BLaER1 treated with 17β-estradiol and CSF1 and Interleukin-3, amounts not matched to agents 10 nM and 100 nM (cell line): ENCODE measurements at regions not wholly inside any gene's neighbourhood (a gene's known extent, or its start where the extent isn't known, plus 50 kb on each side); places are given as distances from the start of the nearest gene placed in this dataset.

ENCODE experiments used
- H3K27ac ChIP-seq, 11 experiments: shearing (Covaris generic); formaldehyde crosslinking; 2 replicates each; pipeline ENCODE4 v1.8.1; 2022
- H3K27me3 ChIP-seq, 11 experiments: shearing (Covaris generic); formaldehyde crosslinking; 2 replicates each; pipeline ENCODE4 v1.8.1; 2022
- H3K36me3 ChIP-seq, 11 experiments: shearing (Covaris generic); formaldehyde crosslinking; 2 replicates each; pipeline ENCODE4 v1.8.1; 2022
- H3K4me1 ChIP-seq, 10 experiments: shearing (Covaris generic); formaldehyde crosslinking; 2 replicates each; pipeline ENCODE4 v1.8.1; 2022
- H3K4me2 ChIP-seq, 11 experiments: shearing (Covaris generic); formaldehyde crosslinking; 2 replicates each; pipeline ENCODE4 v1.8.1; 2022
- H3K4me3 ChIP-seq, 10 experiments: shearing (Covaris generic); formaldehyde crosslinking; 2 replicates each; pipeline ENCODE4 v1.8.1; 2022
- H3K9ac ChIP-seq, 11 experiments: shearing (Covaris generic); formaldehyde crosslinking; 2 replicates each; pipeline ENCODE4 v1.8.1; 2022
- H3K9me3 ChIP-seq, 11 experiments: shearing (Covaris generic); formaldehyde crosslinking; replicated peaks in 1 of 11; 2 replicates each; pipeline ENCODE4 v1.8.1; 2022
- H4K20me1 ChIP-seq, 11 experiments: shearing (Covaris generic); formaldehyde crosslinking; 2 replicates each; pipeline ENCODE4 v1.8.1; 2022
- Cebpa-rat ChIP-seq, 11 experiments: shearing (Covaris generic); IDR thresholded peaks; 2 replicates each; pipeline ENCODE4 v1.8.1; 2022

DNA sequence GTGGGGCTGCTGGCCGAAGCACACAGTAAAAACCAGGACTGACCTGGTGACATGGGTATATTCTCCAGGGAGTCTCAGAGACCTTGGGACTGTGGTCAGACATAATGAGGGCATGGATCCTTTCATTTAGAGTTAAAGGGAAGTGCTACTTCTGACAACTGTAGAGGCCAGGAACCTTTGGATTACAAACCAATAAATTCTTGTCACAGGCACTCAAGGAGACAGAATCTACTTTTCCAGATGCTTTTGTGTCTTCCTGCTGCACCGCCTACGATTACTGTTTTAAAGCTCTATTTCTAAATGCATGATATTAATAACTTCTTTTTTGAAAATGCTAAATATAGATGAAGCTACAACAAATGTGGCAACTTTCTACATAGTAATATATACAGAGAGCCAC, 106.5 kb upstream of the LPAR1 start:
- no peak overlapping the region for H3K4me3 ChIP-seq
- no peak for TF ChIP-seq Cebpa-rat (IDR thresholded peaks at IDR 0.05)

DNA sequence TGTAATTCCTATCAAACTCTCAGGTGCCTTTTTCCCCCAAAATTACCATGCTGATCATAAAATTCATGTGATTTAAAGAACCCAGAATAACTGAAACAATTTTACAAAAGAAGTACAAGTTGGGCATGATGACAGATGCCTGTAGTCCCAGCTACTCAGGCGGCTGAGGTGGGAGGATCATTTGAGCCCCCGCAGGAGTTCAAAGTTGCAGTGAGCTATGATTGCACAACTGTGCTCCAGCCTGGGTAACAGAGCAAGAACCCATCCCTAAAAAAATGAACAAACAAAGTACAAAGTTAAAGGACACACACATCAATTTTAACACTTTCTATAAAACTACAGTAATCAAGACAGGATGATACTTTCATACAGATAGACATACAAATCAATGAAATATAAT, 97.9 kb upstream of the LPAR1 start:
- no peaks in the 10 kb centered on the region for H3K27me3 ChIP-seq
- H3K4me2 ChIP-seq, result no peak overlapping the region
- no peaks in the 10 kb centered on the region for H4K20me1 ChIP-seq
- H3K9me3 ChIP-seq, result peaks cover 20 to 52% (median 28%) of the 10 kb centered on the region in 11 experiments
- H3K27ac ChIP-seq, result no peak overlapping the region
- no peak overlapping the region for H3K9ac ChIP-seq
- H3K4me1 ChIP-seq, result no peaks in the 10 kb centered on the region
- TF ChIP-seq Cebpa-rat (IDR thresholded peaks at IDR 0.05), result no peak
- no peak overlapping the region for H3K4me3 ChIP-seq
- H3K36me3 ChIP-seq, result no peaks in the 10 kb centered on the region; a peak in 1 of 22 replicates

More for the DNA sequence above, 106.5 kb upstream of the LPAR1 start:
- Histone ChIP-seq H3K36me3 (no peaks in the 10 kb centered on the region), H3K9ac (no peak overlapping the region), H3K9me3 (no peaks in the 10 kb centered on the region), H3K27me3 (no peaks in the 10 kb centered on the region), H3K4me1 (peaks cover 19 to 30% (median 27%) of the 10 kb centered on the region in 10 experiments), H3K27ac (no peak overlapping the region), H4K20me1 (no peaks in the 10 kb centered on the region), H3K4me2 (no peak overlapping the region)

DNA sequence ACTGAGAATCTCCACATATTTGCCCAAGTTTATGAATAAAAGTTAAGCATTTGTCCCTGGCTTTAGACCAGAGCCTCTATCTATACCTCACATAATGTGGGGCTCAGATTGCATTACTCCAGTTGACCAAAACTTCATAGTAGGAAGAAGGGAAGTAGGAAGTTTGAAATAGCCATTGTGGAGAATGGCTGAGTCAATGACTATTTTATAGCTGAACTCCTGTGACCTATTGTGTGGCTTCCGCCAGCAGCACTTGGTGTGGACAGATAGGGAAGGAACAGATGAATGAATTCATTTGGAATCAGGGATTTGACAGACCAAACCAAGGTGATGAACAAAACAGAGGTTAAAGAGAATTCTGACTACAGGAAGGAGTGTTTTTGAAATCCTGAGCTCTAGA, 92.9 kb upstream of the LPAR1 start:
- no peaks in the 10 kb centered on the region for H3K4me1 ChIP-seq
- TF ChIP-seq Cebpa-rat (IDR thresholded peaks at IDR 0.05), result no peak
- peak overlapping the region in 1 of 11 experiments; percentile 29; a peak in 1 of 22 replicates for H3K4me2 ChIP-seq
- H3K27ac ChIP-seq, result no peak overlapping the region
- no peak overlapping the region for H3K4me3 ChIP-seq
- H4K20me1 ChIP-seq, result no peaks in the 10 kb centered on the region
- H3K9ac ChIP-seq, result no peak overlapping the region
- H3K9me3 ChIP-seq, result peaks cover 20 to 47% (median 28%) of the 10 kb centered on the region in 11 experiments
- no peaks in the 10 kb centered on the region; a peak in 1 of 22 replicates for H3K36me3 ChIP-seq
- H3K27me3 ChIP-seq, result no peaks in the 10 kb centered on the region

DNA sequence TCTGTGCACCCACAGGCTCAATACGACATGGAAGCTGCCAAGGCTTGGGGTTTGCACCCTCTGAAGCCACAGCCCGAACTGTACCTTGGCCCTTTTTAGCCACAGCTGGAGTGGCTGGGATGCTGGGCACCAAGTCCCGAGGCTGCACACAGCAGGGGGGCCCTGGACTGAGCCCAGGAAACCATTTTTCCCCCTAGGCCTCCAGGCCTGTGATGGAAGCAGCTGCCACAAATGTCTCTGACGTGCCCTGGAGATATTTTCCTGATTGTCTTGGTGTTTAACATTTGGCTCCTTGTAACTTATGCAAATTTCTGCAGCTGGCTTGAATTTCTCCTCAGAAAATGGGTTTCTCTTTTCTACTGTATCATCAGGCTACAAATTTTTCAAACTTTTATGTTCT, 82.3 kb upstream of the LPAR1 start:
- Histone ChIP-seq H3K9me3 (peaks cover 16 to 27% (median 22%) of the 10 kb centered on the region in 11 experiments), H3K27me3 (no peaks in the 10 kb centered on the region), H3K4me3 (no peak overlapping the region), H3K4me1 (no peaks in the 10 kb centered on the region), H3K4me2 (no peak overlapping the region), H4K20me1 (no peaks in the 10 kb centered on the region), H3K27ac (no peak overlapping the region), H3K36me3 (no peaks in the 10 kb centered on the region), H3K9ac (no peak overlapping the region)
- TF ChIP-seq Cebpa-rat (IDR thresholded peaks at IDR 0.05), result no peak

DNA sequence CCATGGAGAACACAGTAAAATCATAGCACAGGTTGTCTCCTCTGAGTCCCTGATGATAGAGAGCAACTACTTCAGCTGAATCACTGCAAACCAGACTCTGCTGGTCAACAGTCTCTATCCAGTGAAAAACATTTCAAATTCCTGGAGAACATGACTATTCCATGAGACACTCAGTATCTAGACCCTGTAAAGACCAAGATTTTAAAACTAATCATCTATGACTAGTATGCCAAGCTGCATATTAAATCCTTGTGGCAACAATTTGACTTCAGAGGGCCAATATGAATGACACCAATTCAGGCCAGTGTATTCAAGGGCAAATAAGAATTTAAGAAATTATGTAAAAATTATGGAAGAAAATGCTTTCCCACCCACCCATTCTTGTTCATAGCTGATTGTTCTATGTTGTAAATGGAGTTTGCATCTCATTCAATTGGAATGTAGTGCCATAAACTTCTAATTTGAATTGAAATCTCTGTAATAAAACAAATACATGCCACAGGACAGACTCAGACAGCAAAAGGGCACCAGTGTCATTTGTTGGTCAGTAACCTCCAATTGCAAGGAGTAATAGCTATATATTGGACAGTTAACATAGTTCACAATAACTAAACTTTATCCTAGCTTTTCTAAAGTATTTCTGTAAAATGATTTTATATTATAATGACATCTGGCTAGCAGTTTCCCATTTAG, 80.1 kb upstream of the LPAR1 start:
- TF ChIP-seq Cebpa-rat (IDR thresholded peaks at IDR 0.05), result no peak
- H3K9me3 ChIP-seq, result peaks cover 16 to 27% (median 22%) of the 10 kb centered on the region in 11 experiments
- no peaks in the 10 kb centered on the region for H4K20me1 ChIP-seq
- no peaks in the 10 kb centered on the region for H3K36me3 ChIP-seq
- no peak overlapping the region for H3K9ac ChIP-seq
- no peaks in the 10 kb centered on the region for H3K27me3 ChIP-seq
- H3K4me1 ChIP-seq, result no peaks in the 10 kb centered on the region
- H3K4me2 ChIP-seq, result no peak overlapping the region
- no peak overlapping the region for H3K27ac ChIP-seq
- H3K4me3 ChIP-seq, result no peak overlapping the region

DNA sequence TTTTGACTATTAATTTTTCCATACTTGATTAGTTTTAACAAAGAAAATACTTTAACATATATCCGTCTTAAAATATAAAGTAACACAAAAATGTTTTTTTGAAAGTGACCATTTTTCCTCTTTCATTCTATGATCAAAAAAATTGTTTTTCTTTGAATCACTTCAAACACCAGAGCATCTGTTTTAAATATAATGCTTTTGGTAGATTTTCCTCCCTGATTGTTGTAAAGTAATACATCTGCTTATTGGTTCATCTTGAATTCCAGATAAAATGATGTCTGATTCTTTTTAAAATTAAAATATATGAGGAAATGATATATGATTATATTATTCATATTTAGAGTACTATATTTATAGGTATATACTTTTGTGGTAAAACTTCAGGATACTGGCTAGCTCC, 76.2 kb upstream of the LPAR1 start:
- Histone ChIP-seq H3K27me3 (no peaks in the 10 kb centered on the region), H3K27ac (no peak overlapping the region), H3K4me3 (no peak overlapping the region), H3K4me1 (no peaks in the 10 kb centered on the region), H3K9me3 (peaks cover 2 to 11% (median 5%) of the 10 kb centered on the region in 11 experiments), H3K36me3 (no peaks in the 10 kb centered on the region), H3K4me2 (no peak overlapping the region), H3K9ac (no peak overlapping the region), H4K20me1 (no peaks in the 10 kb centered on the region)
- no peak for TF ChIP-seq Cebpa-rat (IDR thresholded peaks at IDR 0.05)

DNA sequence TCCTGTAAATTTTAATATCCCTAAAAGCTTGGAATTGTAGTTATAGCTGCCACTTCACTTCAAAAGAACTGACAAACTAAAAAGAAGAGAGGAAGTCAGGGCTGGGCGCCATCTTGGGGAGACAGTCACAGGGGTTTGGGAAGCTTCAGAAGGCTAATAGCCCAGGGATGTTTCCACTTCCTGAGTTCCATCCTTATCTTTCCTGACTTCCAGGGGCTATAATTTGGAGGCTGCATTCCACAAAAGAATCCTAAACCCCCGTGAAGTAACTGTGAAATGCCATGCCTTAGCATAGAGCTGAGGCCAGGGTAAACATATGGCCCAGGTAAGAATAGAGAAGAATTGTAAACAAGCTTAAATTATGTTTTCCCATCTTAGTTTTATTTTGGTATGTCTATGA, 75.4 kb upstream of the LPAR1 start:
- no peaks in the 10 kb centered on the region for H3K36me3 ChIP-seq
- H3K27ac ChIP-seq, result no peak overlapping the region
- peaks cover 0 to 5% (median 0%) of the 10 kb centered on the region in 11 experiments; a peak in 4 of 22 replicates for H3K9me3 ChIP-seq
- no peaks in the 10 kb centered on the region for H4K20me1 ChIP-seq
- no peak overlapping the region for H3K4me3 ChIP-seq
- no peaks in the 10 kb centered on the region for H3K27me3 ChIP-seq
- no peak overlapping the region for H3K9ac ChIP-seq
- H3K4me1 ChIP-seq, result no peaks in the 10 kb centered on the region
- H3K4me2 ChIP-seq, result no peak overlapping the region
- no peak for TF ChIP-seq Cebpa-rat (IDR thresholded peaks at IDR 0.05)

DNA sequence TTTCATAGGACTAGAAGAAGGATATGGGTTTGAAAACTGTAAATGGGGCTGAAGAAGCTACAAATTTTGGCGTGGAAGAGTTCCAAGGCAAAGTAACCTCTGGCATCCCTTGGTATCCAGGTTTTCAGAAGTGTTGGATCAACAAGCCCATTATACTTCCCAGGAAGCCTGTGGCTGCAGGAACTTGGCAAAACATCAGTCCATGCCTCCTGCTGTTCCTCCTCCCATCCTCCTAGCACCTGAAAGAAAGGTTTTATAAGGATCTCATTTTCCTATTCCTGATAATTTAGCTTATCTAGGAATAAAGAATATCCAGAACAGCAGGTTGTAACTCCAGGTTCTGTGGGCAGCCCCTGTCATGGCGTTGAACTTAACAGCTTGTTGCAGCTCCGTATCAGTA, 72.5 kb upstream of the LPAR1 start:
- no peak for TF ChIP-seq Cebpa-rat (IDR thresholded peaks at IDR 0.05)

DNA sequence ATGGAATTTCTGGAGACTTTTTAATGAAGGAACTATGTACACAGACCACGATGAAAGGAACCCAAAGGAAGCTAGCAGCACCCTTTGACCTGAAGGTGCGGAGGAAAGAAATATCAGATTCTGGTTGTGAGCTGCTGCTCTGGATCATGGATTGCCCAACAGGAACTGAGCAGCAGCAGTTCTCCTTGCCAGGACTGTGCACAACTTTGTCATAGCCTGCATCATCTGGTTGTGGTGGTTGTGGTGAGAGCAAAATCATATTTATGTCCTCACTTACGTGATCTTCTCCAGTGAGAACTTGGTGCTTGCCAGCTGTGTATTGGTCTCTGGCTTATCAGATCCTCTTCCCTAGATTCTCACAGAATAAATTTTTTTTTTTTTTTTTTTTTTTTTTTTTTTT, 70.7 kb upstream of the LPAR1 start:
- Histone ChIP-seq H3K4me3 (no peak overlapping the region), H3K27me3 (no peaks in the 10 kb centered on the region), H3K9me3 (no peaks in the 10 kb centered on the region; a peak in 2 of 22 replicates), H3K9ac (no peak overlapping the region), H3K27ac (no peak overlapping the region), H3K4me1 (no peaks in the 10 kb centered on the region), H3K4me2 (no peak overlapping the region), H3K36me3 (no peaks in the 10 kb centered on the region), H4K20me1 (no peaks in the 10 kb centered on the region)
- TF ChIP-seq Cebpa-rat (IDR thresholded peaks at IDR 0.05), result no peak

More for the DNA sequence above, 72.5 kb upstream of the LPAR1 start:
- Histone ChIP-seq H4K20me1 (no peaks in the 10 kb centered on the region), H3K36me3 (no peaks in the 10 kb centered on the region), H3K4me1 (no peaks in the 10 kb centered on the region), H3K9me3 (no peaks in the 10 kb centered on the region; a peak in 2 of 22 replicates), H3K27ac (no peak overlapping the region), H3K4me3 (no peak overlapping the region), H3K27me3 (no peaks in the 10 kb centered on the region), H3K9ac (no peak overlapping the region), H3K4me2 (no peak overlapping the region)

DNA sequence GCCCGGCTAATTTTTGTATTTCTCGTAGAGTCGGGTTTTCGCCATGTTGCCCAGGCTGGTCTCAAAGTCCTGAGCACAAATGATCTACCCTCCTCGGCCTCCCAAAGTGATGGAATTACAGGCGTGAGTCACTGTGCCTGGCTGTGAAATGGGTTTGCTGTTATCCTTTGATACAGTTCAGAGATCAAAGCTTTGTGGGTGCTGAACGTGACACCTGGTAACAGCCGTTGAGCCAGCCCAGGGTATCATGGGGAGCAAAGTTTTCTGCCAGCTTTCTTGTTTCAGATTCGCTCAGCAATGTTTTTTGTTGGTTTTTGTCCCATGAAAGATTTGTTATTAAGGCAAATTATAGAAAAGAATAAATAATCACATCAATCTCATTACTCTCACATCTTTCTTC, 68.9 kb upstream of the LPAR1 start:
- Histone ChIP-seq H3K27ac (no peak overlapping the region), H3K36me3 (no peaks in the 10 kb centered on the region), H3K4me1 (no peaks in the 10 kb centered on the region), H3K9me3 (no peaks in the 10 kb centered on the region; a peak in 2 of 22 replicates), H4K20me1 (no peaks in the 10 kb centered on the region), H3K4me2 (no peak overlapping the region), H3K4me3 (no peak overlapping the region), H3K27me3 (no peaks in the 10 kb centered on the region), H3K9ac (no peak overlapping the region)
- no peak for TF ChIP-seq Cebpa-rat (IDR thresholded peaks at IDR 0.05)
